PC-3 (cell line): ENCODE measurements at regions not wholly inside any gene's neighbourhood (a gene's known extent, or its start where the extent isn't known, plus 50 kb on each side); places are given as distances from the start of the nearest gene placed in this dataset.

Source experiments
- CTCF ChIP-seq: fragments of 300-600 bp; sonication (generic); conservative IDR thresholded peaks from 2 replicates; pipeline ENCODE4 v1.5.1; 2017; ENCODE audit warnings: antibody characterized with exemption, low read depth, mild to moderate bottlenecking, low read length
- EZH2 ChIP-seq: fragments of 300-600 bp; sonication (generic); IDR thresholded peaks from one replicate; pipeline ENCODE4 v1.6.1; 2017; ENCODE audit warnings: antibody characterized with exemption, mild to moderate bottlenecking, low read length; ENCODE audit not compliant: unreplicated experiment
- EZH2phosphoT487 ChIP-seq: fragments of 300-600 bp; sonication (generic); IDR thresholded peaks from 2 replicates; pipeline ENCODE4 v1.6.1; 2018; ENCODE audit warnings: mild to moderate bottlenecking, antibody characterized with exemption, low read length, borderline replicate concordance

GRCh38 chr6:169164451-169164850 lies 89.2 kb downstream of the THBS2 start:
- no peak for TF ChIP-seq CTCF
- TF ChIP-seq EZH2phosphoT487: no peak
- no peak for TF ChIP-seq EZH2
